HG03280 (cell line): ENCODE measurements at regions not wholly inside any gene's neighbourhood (a gene's known extent, or its start where the extent isn't known, plus 50 kb on each side); places are given as distances from the start of the nearest gene placed in this dataset.

Source experiments
- ATAC-seq: cut with Tn5 transposase; IDR thresholded peaks from one replicate; pipeline ENCODE4 v1.9.1; 2021; ENCODE audit warnings: mild to moderate bottlenecking, moderate library complexity; ENCODE audit not compliant: unreplicated experiment

DNA sequence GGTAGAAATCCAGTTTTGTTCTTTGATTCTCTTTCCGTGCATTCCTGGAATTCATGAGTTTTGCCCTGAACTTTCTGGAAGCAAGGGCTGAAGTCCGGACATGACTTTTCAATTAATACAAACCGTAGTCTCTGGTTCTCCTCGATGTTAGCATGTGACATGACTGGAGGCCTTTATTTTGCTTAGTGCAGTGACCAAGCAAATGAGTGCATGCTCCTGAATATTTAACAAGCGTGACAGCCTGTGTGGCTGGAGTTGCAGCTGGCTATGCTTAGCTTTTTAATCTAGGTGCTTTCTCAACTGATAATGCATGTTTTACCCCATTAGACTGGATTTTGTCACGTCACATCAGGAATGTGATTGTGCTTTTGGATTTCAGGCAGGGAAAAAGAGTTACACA, 302.1 kb downstream of the MAP2K6 start:
- no peak for ATAC-seq

DNA sequence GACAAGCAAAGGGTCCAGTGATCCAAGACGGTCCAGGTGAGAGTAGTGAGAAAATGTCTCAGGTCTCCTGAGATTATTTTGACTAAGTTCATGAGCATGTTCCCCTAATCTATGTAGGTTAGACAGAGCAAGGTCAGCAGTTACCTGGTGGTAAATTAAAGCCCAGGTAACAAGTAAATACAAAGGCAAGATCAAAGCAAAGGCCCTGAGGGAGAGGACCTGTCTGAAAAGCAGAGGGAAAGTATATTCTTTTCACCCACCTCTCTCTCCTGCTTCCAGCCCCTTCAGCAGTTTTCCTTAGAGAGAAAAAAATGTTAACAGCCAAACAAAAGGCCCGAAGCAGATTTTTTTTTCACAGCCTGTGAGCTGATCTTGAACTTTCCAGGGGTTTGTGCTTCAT, 302.7 kb downstream of the MAP2K6 start:
- ATAC-seq = no peak

DNA sequence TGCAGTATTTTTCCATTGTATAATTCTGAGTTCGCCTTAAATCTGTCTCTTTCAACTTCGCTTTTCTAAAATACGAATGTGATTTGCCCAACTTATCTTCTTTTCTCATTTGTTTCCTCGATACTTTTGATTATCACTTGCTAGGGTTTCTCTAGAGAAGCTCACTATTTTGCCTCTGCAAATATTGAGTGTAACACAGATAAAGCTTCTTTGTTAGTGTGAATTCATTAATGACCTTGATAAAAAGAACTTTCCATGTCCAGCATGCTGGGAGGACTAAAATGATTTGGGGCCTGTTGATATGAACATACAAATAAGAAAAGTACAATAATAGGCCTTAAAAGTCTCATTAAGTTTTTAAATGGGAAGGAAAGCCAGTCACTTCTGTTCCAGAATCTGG, 303.3 kb downstream of the MAP2K6 start:
- no peak for ATAC-seq

DNA sequence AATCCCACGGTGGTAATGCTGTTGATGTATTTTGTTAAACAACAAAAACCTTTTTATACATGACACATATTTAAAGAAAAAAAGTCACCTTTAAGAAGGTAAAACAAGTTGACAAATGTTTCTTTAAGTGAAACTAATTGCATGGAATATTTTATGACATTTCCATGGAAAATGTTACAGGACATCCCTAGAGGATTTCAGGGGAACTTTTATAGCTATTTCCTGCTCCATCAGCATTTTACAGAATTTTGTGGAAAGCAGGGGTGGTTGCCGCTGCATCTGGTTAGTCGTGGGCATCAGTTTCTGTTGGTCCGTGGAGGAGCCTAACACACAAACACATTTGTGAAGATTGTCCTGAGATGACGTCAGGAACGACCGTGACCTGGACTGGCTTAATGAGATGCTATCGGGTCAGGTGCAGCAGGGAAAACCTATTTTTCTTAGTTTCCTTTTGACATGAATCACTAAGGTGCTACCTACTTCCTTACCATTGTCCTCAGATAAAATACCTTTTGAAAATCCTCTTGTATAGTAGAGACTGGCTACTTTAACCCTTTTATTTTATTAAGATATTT, 305.1 kb downstream of the MAP2K6 start:
- no peak for ATAC-seq

DNA sequence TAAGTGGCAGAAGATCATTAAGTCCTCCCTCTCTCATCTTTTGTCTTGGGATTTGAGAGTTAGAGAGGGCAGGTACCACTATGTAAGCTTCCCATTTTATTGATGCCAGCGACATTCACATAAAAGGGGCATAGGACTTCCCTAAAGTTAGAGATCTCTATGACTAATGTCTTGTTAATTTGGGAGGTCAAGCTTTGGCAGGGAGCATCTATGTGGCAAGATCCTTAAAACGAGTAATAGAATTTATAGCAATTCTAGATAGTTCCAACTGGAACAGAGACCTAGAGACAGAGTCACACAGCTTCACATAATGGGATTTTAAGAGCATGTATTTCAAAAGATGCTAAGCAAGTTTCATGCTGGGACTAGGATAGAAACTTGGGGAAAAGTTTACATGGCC, 308.0 kb downstream of the MAP2K6 start:
- ATAC-seq = no peak

DNA sequence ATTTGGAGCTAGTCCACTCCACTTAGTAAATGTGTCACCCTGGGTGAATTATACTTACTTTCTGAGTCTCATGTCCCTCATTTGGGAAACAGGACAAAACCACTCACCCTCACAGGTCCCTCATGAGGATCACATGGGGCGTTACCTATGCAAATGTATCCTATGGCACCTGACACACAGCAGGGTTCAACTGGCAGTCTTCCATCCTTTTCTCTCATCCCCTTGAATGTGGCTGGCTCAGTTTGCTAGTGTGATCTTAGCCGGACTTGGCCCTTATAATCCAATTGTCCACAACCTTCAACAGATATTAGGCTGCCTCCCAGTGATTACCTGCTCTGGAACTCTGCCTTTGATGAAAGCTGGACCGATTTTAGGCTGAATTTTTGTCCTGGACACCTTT, 308.8 kb downstream of the MAP2K6 start:
- ATAC-seq = no peak

DNA sequence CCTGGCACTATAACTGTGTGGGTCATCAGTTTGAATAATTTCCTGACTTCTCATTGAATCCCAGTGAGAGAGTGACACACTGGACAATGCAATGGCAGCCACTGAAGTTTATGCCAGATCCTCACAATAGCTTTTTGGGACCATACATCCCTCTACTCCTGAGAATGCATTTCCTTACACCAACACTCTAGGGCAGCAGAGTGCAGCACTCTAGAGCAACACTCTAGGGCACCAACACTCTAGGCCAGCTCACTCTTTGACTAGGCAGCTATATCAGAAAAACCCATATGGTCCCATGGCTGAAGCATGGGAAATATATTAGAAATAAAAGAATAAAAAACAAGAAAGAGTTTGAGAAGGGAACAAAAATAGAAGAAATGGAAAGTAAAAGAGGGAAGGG, 309.2 kb downstream of the MAP2K6 start:
- ATAC-seq = no peak

DNA sequence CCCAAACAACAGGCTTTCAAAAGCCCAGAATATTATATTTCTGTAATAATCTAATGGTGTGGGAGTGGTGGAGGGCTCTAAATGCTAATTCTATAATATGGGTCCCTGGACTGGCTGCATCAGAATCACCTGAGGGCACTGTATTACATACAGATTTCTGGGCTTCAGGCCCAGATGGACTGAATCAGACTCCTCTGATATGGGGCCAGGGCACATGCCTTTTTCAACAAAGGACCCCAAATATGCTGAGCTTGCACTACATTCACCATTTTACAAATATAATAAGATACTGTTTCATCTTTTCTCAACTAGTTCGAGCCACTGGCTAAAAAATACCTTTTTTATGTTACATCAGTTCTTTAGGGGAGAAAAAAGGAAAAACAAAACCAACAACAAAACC, 309.7 kb downstream of the MAP2K6 start:
- no peak for ATAC-seq

DNA sequence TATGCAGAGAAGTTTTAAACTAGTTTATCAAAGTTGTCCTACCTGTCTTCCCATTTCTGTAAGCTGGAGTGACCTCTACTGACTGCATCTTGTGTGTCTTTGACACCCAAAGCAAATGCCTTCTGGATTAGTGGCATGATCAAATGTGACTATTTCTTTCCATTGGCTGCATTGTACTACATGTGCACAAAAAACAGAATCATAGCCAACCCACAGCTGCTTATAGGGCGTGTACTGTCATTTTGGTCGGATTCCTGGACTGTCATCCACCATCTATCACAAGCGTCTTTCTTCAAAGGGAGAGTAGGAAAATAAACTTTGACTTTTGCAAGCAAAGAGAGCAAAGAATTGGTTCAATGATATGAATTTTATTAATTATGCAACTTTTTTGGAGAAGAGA, 310.6 kb downstream of the MAP2K6 start:
- no peak for ATAC-seq

DNA sequence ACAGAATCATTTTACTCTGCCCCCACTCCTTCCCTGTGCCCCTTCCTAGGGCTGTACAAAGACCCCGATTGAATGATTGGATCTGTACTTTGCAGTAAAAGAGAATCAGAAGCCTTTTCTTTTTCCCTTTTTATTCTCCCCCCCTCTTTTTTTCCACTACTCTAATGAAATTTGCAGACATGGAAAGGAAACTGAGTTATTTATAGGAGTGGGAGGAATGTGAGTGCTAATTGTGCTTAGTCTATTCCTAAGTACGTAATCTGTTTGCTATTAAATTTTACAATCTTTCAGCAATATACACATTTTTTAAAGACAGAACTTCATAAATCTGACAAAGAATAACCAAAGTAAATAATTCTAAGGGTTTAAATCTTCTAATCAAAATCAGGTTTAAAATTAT, 314.3 kb downstream of the MAP2K6 start:
- no peak for ATAC-seq

DNA sequence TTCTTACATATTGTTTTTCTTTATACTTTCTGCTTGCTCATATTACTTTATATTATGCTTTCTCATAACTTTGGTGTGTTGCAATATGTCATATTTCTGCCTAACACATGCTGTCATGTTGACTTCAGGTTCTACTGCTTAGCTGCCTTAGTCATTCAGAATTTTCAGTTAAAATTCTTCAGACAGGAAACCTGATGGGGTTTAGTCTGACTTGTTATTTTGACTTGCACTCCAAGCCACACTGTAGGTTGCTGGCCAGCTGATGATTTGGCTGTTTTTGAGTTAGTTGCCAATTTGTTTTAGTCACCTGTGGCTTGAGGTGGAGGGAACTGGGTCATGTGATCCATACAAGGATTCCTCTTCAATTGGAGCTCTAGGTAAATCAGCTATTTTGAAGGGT, 315.4 kb downstream of the MAP2K6 start:
- ATAC-seq = no peak

DNA sequence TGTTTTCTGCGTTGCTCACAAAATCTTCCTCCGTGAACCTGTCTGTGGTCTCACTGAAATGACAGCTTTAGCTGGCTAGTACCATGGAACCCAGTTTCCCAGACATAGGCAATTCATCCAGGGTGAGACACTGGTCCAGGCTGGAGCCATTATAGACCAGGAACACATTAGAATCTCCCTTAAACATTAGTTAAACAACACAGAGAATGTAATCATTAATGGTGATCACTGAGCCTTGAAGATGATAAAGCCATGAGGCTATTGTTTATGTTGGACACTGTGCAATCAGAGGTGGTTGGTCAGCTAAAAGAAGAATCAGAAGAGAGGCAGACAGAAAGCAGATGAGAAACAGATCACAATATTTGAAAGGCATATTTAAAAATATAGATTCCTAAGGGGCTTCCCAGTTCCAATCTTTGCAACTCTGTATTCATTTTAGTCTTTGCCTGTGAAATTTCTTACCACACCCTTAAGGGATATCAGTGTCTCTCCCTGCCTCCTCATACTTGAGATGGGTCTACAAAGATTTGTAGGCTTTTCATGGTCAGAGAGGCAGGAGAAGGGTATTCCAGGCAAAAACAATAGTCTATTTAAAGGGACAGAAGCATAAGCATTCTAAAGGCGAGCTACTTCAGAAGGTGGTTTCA, 317.9 kb downstream of the MAP2K6 start:
- ATAC-seq = no peak

DNA sequence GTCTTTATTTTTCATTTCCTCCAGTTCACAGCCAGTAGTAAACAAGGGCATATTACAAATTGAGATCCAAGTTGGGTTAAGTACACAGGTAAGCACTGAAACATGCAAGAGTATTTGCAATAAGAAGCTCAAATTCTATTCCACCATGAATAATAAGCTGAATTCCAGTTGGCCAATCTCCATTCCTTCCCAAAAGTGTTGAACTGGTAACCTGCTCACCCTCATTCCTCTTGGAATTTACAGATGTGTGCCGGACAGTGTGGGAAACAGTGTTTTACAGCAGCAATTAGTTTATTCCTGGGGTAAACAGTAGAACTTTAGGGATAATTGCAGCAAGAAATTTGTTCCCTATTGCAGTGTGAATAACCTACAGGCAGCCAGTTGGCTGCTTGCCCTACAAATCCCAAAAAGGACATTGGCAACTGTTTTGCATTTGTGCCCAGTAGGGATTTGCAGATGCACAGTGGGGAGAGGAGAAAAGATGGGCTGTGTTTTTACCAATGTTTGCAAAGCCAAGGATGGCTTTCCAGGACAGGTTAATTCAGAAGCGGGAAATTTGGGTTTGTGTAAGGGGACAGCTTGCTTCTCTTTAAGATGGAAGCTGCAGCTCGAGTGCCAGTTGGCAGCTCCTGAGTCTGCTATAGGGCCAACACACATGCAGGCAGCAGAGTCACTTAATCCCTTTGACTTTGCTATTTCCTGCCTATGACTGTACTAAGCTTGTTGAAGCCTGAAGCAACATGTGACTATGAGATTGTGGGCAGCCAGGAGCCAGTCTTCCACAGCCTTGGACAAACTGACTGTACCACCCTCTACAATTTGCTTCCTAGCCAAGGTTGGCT, 318.9 kb downstream of the MAP2K6 start:
- ATAC-seq = no peak

DNA sequence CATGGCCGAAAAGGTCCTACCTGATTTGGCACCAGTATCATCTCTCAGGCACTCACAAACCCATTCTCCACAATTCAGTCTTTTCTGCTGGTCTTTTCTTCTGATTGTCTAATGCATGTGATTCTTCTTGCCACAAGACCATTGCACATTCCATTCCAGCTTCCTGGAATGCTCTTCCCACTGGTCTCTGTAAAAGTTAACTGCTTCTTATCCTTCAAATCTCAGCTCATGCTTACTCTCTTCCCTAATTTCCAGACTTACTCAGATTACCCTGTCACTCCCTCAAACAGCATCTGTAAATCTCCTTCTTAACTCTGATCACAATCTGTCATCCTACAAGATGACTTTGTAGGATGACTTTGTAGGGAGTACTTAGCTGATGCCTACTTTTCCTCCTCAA, 320.2 kb downstream of the MAP2K6 start:
- ATAC-seq = no peak

DNA sequence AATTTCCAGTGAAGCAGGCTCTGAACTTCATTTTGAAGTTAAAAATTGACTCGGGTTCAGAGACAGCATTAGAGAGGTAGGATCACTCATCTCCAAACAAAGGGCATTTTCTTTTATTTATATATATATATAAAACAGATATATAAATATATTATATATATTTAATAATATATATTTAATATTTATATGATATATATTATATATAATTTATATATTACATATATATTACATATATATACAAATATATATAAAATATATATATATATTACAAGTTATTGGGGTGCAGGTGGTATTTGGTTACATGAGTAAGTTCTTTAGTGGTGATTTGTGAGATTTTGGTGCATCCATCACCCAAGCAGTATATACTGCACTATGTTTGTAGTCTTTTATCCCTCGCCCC, 320.8 kb downstream of the MAP2K6 start:
- ATAC-seq = no peak

DNA sequence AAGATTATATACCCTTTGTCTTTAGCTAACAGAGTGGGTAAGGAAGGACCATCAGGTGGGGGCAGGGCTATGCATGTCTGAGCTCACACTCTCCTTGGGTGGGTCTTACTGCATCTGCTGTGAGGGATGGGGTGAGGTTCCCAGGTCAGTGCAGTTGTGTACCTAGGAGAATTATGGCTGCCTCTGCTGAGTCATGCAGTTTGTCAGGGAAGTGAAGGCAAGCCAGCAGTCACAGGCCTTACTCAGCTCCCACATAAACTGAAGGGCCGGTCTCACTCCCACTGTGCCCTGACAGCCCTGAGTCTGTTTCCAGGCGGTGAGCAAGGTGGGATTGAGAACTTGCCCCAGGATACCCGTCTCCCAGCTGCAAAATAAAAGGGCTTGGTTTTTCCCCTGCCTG, 328.6 kb downstream of the MAP2K6 start:
- ATAC-seq = no peak

DNA sequence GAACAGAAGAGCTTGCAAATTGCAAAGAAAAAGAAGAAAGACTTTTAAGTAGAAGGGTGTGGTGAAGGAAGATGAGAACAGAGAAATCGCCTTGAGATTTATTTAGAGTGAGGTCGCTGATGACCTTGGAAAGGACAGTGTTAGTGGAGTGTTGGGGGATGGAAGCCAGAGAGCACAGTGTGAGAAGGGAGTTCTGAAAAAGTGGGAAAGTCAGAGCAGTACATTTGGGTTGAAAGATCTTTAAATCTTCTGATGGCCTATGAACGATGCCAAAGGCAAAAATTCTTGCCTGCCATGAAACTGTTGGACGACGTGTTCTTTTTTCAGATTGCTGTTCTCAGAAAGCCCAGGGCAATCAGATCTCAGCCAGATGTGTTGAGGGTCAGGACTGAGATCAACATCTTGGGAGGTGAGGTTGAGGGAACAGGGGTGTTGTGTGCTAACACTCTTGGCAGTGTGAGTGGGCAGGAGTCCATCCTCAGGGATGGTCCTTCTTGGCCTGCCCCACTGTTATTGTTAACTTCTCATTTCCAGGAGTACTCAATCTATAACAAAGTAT, 330.1 kb downstream of the MAP2K6 start:
- ATAC-seq = no peak

DNA sequence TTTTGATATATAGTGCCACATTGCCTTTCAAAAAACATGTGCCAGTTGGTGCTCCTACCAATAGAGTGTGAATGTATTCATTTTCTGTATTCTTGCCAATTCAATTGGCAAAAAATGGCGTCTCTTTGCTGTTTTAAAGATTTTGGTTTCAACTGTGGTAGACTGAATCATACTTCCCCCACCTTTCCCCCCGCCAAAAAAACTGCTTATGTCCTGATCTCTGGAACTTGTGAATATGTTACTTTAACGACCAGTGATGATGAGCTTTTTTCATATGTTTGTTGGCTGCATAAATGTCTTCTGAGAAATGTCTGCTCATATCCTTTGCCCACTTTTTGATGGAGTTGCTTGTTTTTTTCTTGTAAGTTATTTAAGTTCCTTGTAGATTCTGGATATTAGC, 325.1 kb upstream of the KCNJ16 start:
- ATAC-seq = no peak

DNA sequence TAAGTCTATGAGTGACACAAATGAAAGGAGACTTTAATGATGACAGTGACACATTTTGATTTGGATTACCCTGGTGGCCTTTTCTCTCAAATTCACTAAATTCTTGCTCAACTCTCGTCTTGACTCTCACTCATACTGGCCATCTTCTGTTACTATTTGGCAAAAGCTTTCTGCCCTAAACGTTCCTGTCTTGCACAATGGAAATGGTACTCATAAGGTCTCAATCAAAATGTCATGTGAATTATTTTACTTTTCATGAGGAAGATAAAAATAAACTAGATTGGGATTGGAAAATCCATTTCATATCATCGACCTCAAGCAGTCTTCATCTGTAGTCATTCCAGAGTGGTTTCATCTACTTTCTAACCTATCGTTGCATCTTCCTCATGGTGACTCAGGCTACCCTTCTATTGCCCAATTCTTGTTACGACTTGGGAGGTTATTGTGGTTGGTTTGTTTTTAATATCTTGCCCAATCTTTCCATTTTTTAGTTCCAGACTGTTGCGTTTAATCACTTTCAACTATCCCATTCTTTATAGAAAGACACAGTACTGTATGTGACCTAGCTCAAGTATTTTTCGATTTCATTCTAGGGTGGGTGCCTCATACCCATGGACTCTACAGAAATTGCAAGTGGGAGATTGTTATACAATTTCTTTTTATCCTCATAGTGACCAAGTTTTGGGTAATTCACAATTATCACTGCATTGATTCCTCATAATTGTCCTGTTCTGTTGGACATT, 317.2 kb upstream of the KCNJ16 start:
- ATAC-seq = no peak

DNA sequence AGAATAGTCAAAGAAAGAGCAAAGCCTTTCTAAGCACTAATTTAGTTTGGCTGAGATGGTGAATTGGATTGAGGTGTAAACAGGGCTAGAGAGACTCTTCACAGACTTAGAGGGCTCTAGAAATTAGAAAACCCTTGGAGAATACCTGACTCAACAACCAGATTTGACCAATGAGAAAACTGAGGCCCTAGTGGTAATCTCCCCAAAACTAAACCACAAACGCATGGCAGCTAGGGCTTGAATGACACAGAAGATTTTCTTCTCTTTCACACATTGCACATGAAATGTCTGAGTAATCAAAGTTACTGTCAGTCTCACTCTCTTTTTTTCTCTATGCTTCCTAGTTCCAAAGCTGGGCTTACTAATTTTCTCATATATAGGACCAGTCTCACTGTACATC, 314.5 kb upstream of the KCNJ16 start:
- ATAC-seq = no peak

DNA sequence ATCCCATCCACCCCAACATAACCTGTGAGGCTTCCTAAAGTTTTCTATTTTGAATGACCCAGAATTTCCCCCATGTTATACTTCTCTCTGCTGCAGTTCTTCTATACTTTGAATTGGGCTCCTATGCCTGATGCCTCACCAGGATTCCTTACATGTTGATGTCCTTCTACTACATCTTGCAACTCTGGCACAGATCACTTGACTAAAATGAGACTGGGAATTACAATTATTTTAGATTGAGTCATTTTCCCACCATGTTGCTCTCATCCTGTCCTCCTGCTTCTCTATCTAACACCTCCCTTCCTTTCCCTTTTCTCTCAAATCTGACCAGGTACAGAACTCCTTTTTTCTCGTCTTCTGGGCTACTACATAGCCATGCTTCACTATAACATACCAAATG, 314.0 kb upstream of the KCNJ16 start:
- no peak for ATAC-seq
